Neural cell (in vitro differentiated cells): ENCODE measurements at regions not wholly inside any gene's neighbourhood (a gene's known extent, or its start where the extent isn't known, plus 50 kb on each side); places are given as distances from the start of the nearest gene placed in this dataset.

Experiments used
- H2AFZ ChIP-seq: fragments of 200-600, 300-800 bp; sonication (generic), shearing (Covaris generic); 2 replicates; pipeline ENCODE4 v1.6.0; 2014; ENCODE audit warnings: low read depth, mild to moderate bottlenecking, antibody characterized with exemption, low read length, moderate library complexity
- H3F3A ChIP-seq: fragments of 200-600 bp; shearing (Covaris generic); 2 replicates; pipeline ENCODE4 v1.6.1; 2016; ENCODE audit warnings: mild to moderate bottlenecking, moderate library complexity, mixed read lengths, antibody characterized with exemption, low read length; ENCODE audit not compliant: insufficient read depth, poor library complexity, severe bottlenecking
- H3K27ac ChIP-seq: fragments of 200-600, 300-800 bp; sonication (generic), shearing (Covaris generic); 2 replicates; pipeline ENCODE4 v1.5.1; 2014; ENCODE audit warnings: mild to moderate bottlenecking, low read length, moderate library complexity
- H3K27me3 ChIP-seq: fragments of 300-800, 200-600 bp; sonication (generic), shearing (Covaris generic); 2 replicates; pipeline ENCODE4 v1.6.0; 2014; ENCODE audit warnings: mild to moderate bottlenecking, low read depth, low read length, moderate library complexity; ENCODE audit not compliant: insufficient read depth
- H3K36me3 ChIP-seq: fragments of 300-800, 200-600 bp; sonication (generic), shearing (Covaris generic); 2 replicates; pipeline ENCODE4 v1.5.1; 2014; ENCODE audit warnings: mild to moderate bottlenecking, antibody characterized with exemption, low read length, moderate library complexity; ENCODE audit not compliant: insufficient read depth
- H3K4me2 ChIP-seq: fragments of 300-800, 200-600 bp; sonication (generic), shearing (Covaris generic); 2 replicates; pipeline ENCODE4 v1.6.0; 2014; ENCODE audit warnings: mild to moderate bottlenecking, low read length
- H3K4me3 ChIP-seq: fragments of 300-800, 200-600 bp; sonication (generic), shearing (Covaris generic); 2 replicates; pipeline ENCODE4 v1.5.1; 2014; ENCODE audit warnings: mild to moderate bottlenecking, low read length, moderate library complexity
- H3K79me2 ChIP-seq: fragments of 200-600 bp; shearing (Covaris generic); replicated peaks from 2 replicates; pipeline ENCODE4 v1.6.0; 2014; ENCODE audit warnings: mild to moderate bottlenecking, low read length, moderate library complexity; ENCODE audit not compliant: insufficient read depth
- H3K9ac ChIP-seq: fragments of 300-800, 200-600 bp; sonication (generic), shearing (Covaris generic); 2 replicates; pipeline ENCODE4 v1.6.1; 2016; ENCODE audit warnings: mild to moderate bottlenecking, low read length, mixed read lengths
- H3K9me2 ChIP-seq: fragments of 200-600 bp; shearing (Covaris generic); 2 replicates; pipeline ENCODE4 v1.6.1; 2016; ENCODE audit warnings: mild to moderate bottlenecking, low read length, mixed read lengths; ENCODE audit not compliant: insufficient read depth
- H3K9me3 ChIP-seq: fragments of 200-600, 300-800 bp; sonication (generic), shearing (Covaris generic); 2 replicates; pipeline ENCODE4 v1.6.1; 2016; ENCODE audit warnings: mild to moderate bottlenecking, mixed run types, low read length, moderate library complexity, mixed read lengths
- H4K20me1 ChIP-seq: fragments of 200-600 bp; shearing (Covaris generic); 2 replicates; pipeline ENCODE4 v1.6.1; 2016; ENCODE audit warnings: mild to moderate bottlenecking, mixed run types; ENCODE audit not compliant: insufficient read depth
- EP300 ChIP-seq: fragments of 450-650 bp; conservative IDR thresholded peaks from 2 replicates; pipeline ENCODE4 v1.6.1; 2014; ENCODE audit warnings: antibody characterized with exemption, mild to moderate bottlenecking, moderate library complexity; ENCODE audit not compliant: poor library complexity, severe bottlenecking
- EZH2 ChIP-seq: fragments of 200-600, 300-800 bp; shearing (Covaris generic), sonication (generic); IDR thresholded peaks from 2 replicates; pipeline ENCODE4 v1.6.1; 2014; ENCODE audit warnings: antibody characterized with exemption, low read length, borderline replicate concordance, mild to moderate bottlenecking; ENCODE audit not compliant: insufficient read depth, poor library complexity, severe bottlenecking
- MXI1 ChIP-seq: fragments of 450-650 bp; conservative IDR thresholded peaks from 2 replicates; pipeline ENCODE4 v1.6.1; 2014; ENCODE audit warnings: antibody characterized with exemption, mild to moderate bottlenecking; ENCODE audit not compliant: poor library complexity, severe bottlenecking
- POLR2AphosphoS5 ChIP-seq: IDR thresholded peaks from 2 replicates; pipeline ENCODE4 v1.6.1; 2012
- RAD21 ChIP-seq: fragments of 450-650 bp; conservative IDR thresholded peaks from 2 replicates; pipeline ENCODE4 v1.6.1; 2014; ENCODE audit warnings: antibody characterized with exemption, mild to moderate bottlenecking, moderate library complexity
- SMC3 ChIP-seq: fragments of 450-650 bp; conservative IDR thresholded peaks from 2 replicates; pipeline ENCODE4 v1.6.1; 2014; ENCODE audit warnings: antibody characterized with exemption, mild to moderate bottlenecking, moderate library complexity; ENCODE audit not compliant: poor library complexity
- TAF1 ChIP-seq: IDR thresholded peaks from 2 replicates; pipeline ENCODE4 v1.6.1; 2012; ENCODE audit warnings: low read depth
- TF ChIP-seq, protein P1 (sequence below): fragments of 450-650 bp; IDR thresholded peaks from 2 replicates; pipeline ENCODE4 v1.5.1; 2014; ENCODE audit warnings: antibody characterized with exemption, mild to moderate bottlenecking, moderate library complexity; ENCODE audit not compliant: poor library complexity, severe bottlenecking
- TF ChIP-seq, protein P2 (sequence below): IDR thresholded peaks from 2 replicates; pipeline ENCODE4 v1.6.1; 2012; ENCODE audit warnings: borderline replicate concordance

DNA sequence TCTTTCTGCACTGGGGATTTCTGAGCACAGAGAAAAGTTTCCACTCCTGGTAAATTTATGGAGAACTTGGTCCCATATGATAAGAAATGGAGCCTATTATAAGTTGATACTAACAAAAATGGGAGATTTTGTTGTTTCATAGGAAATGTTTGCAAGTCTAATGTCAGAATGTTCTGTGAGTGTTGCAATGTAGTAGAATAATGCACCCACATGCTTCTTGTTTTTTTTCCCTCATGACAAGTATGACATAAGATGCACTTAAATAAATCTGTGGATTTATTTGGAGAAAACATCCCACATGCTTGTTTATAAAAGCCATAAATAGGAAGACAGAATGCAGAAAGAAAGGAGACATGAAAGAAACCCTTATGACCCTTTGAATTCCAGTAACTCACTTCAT, 50.8 kb upstream of the KCNJ6 start:
- H3K9me3 ChIP-seq, result no peaks in the 10 kb centered on the region
- H3K79me2 ChIP-seq, result no peaks in the 10 kb centered on the region
- H3K4me2 ChIP-seq, result no peak overlapping the region
- no peaks in the 10 kb centered on the region for H3F3A ChIP-seq
- no peaks in the 10 kb centered on the region for H4K20me1 ChIP-seq
- H3K27me3 ChIP-seq, result no peaks in the 10 kb centered on the region
- H3K36me3 ChIP-seq, result no peaks in the 10 kb centered on the region
- TF ChIP-seq, protein P1, sequence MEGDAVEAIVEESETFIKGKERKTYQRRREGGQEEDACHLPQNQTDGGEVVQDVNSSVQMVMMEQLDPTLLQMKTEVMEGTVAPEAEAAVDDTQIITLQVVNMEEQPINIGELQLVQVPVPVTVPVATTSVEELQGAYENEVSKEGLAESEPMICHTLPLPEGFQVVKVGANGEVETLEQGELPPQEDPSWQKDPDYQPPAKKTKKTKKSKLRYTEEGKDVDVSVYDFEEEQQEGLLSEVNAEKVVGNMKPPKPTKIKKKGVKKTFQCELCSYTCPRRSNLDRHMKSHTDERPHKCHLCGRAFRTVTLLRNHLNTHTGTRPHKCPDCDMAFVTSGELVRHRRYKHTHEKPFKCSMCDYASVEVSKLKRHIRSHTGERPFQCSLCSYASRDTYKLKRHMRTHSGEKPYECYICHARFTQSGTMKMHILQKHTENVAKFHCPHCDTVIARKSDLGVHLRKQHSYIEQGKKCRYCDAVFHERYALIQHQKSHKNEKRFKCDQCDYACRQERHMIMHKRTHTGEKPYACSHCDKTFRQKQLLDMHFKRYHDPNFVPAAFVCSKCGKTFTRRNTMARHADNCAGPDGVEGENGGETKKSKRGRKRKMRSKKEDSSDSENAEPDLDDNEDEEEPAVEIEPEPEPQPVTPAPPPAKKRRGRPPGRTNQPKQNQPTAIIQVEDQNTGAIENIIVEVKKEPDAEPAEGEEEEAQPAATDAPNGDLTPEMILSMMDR, result no peak
- TF ChIP-seq RAD21 (no peak), SMC3 (no peak), EZH2 (no peak), MXI1 (no peak), EP300 (no peak), POLR2AphosphoS5 (no peak), TAF1 (no peak)
- TF ChIP-seq, protein P2, sequence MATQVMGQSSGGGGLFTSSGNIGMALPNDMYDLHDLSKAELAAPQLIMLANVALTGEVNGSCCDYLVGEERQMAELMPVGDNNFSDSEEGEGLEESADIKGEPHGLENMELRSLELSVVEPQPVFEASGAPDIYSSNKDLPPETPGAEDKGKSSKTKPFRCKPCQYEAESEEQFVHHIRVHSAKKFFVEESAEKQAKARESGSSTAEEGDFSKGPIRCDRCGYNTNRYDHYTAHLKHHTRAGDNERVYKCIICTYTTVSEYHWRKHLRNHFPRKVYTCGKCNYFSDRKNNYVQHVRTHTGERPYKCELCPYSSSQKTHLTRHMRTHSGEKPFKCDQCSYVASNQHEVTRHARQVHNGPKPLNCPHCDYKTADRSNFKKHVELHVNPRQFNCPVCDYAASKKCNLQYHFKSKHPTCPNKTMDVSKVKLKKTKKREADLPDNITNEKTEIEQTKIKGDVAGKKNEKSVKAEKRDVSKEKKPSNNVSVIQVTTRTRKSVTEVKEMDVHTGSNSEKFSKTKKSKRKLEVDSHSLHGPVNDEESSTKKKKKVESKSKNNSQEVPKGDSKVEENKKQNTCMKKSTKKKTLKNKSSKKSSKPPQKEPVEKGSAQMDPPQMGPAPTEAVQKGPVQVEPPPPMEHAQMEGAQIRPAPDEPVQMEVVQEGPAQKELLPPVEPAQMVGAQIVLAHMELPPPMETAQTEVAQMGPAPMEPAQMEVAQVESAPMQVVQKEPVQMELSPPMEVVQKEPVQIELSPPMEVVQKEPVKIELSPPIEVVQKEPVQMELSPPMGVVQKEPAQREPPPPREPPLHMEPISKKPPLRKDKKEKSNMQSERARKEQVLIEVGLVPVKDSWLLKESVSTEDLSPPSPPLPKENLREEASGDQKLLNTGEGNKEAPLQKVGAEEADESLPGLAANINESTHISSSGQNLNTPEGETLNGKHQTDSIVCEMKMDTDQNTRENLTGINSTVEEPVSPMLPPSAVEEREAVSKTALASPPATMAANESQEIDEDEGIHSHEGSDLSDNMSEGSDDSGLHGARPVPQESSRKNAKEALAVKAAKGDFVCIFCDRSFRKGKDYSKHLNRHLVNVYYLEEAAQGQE, result no peak
- no peak overlapping the region for H2AFZ ChIP-seq
- no peak overlapping the region for H3K27ac ChIP-seq
- H3K4me3 ChIP-seq, result no peak overlapping the region
- H3K9ac ChIP-seq, result no peak overlapping the region
- H3K9me2 ChIP-seq, result no peaks in the 10 kb centered on the region

DNA sequence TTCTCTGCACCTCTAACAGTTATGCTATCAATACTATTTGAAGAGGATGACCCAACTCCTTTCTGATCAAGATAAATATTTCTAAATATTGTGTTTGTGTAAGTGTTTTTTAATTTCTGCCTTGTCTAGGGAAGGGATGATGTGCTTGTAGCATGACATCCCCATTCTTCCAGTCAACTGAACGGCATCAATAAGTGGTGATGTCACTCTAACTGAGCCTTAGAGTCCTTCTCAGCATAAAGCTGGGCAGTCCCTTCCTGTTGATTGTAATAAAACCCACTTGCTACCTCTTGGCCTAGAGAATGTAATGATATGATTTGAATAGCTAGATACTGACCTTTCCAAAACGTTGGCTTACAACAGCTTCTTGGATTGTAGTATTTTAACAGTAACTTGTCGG, 52.5 kb upstream of the KCNJ6 start:
- Histone ChIP-seq H3F3A (no peaks in the 10 kb centered on the region), H4K20me1 (no peaks in the 10 kb centered on the region), H3K9me2 (no peaks in the 10 kb centered on the region), H3K9ac (no peak overlapping the region), H3K27ac (no peak overlapping the region), H3K79me2 (no peaks in the 10 kb centered on the region), H3K4me2 (no peak overlapping the region), H3K4me3 (no peak overlapping the region), H3K9me3 (no peaks in the 10 kb centered on the region), H3K36me3 (no peaks in the 10 kb centered on the region), H2AFZ (no peak overlapping the region), H3K27me3 (no peaks in the 10 kb centered on the region)
- TF ChIP-seq, protein P2, result no peak
- TF ChIP-seq MXI1, result no peak
- TF ChIP-seq EP300, result no peak
- no peak for TF ChIP-seq TAF1
- TF ChIP-seq, protein P1, result no peak
- no peak for TF ChIP-seq RAD21
- TF ChIP-seq POLR2AphosphoS5, result no peak
- TF ChIP-seq SMC3, result no peak
- no peak for TF ChIP-seq EZH2
